ENCODE measurements at regions not wholly inside any gene's neighbourhood (a gene's known extent, or its start where the extent isn't known, plus 50 kb on each side); places are given as distances from the start of the nearest gene placed in this dataset.

GRCh38 chr2:18238209-18238608 is 322.2 kb downstream of the RDH14 start:
- no peak overlapping the region for H3K4me3 ChIP-seq (ENCODE audit: low read depth, low read length)
- POLR2A ChIA-PET: no interaction called here

GRCh38 chr2:18237298-18237697 is 323.2 kb downstream of the RDH14 start:
- CTCF ChIA-PET: interaction anchor here (0.8 kb wide), 1 partner anchor 140 kb away, joined by 3 read pairs; no protein-coding TSS in a partner anchor
- POLR2A ChIA-PET: no interaction called here
- no peak for TF ChIP-seq ZNF548 (tag by site-specific recombination; IDR thresholded peaks at IDR 0.05)

More at GRCh38 chr2:18238209-18238608, 322.2 kb downstream of the RDH14 start:
- CTCF ChIA-PET: no interaction called here
- Histone ChIP-seq H3K27ac (ENCODE audit: extremely low read depth, low read depth, low read length) (no peak overlapping the region), H3K36me3 (ENCODE audit: control insufficient read depth in 2 of 2, insufficient read depth in 1 of 2, low read length in 2 of 2) (no peaks in the 10 kb centered on the region), H3K9me3 (ENCODE audit: control insufficient read depth, insufficient read depth, low read depth, low read length) (no peaks in the 10 kb centered on the region), H3K4me1 (ENCODE audit: control insufficient read depth, insufficient read depth, low read length) (peaks cover 3% of the 10 kb centered on the region; the same call in 1 of the 2 replicates)
- TF ChIP-seq ZNF518A (tag by site-specific recombination; conservative IDR thresholded peaks at IDR 0.05; ENCODE audit: low read depth) (no peak), BCL6B (tag by site-specific recombination; IDR thresholded peaks at IDR 0.05) (no peak), ZNF707 (tag by site-specific recombination; IDR thresholded peaks at IDR 0.05) (no peak), ZNF830 (tag by site-specific recombination; IDR thresholded peaks at IDR 0.05; ENCODE audit: low read depth) (no peak)

GRCh38 chr2:18232731-18233438 is 327.6 kb downstream of the RDH14 start:
- H3K4me3 ChIP-seq (ENCODE audit: low read depth, low read length): no peak overlapping the region
- H3K9me3 ChIP-seq (ENCODE audit: control insufficient read depth, insufficient read depth, low read depth, low read length): no peaks in the 10 kb centered on the region
- POLR2A ChIA-PET: no interaction called here
- H3K4me1 ChIP-seq (ENCODE audit: control insufficient read depth, insufficient read depth, low read length): peaks cover 3% of the 10 kb centered on the region; the same call in 1 of the 2 replicates
- no peak overlapping the region for H3K27ac ChIP-seq (ENCODE audit: extremely low read depth, low read depth, low read length)
- TF ChIP-seq ZNF626 (tag by site-specific recombination; IDR thresholded peaks at IDR 0.05) (no peak), ZNF785 (tag by site-specific recombination; IDR thresholded peaks at IDR 0.05) (no peak), TCF7L2 (IDR thresholded peaks at IDR 0.05; ENCODE audit: borderline replicate concordance, low read depth, low read length) (peak; percentile 54; the same call in 1 of the 2 replicates)
- CTCF ChIA-PET: no interaction called here
- no peaks in the 10 kb centered on the region for H3K36me3 ChIP-seq (ENCODE audit: control insufficient read depth in 2 of 2, insufficient read depth in 1 of 2, low read length in 2 of 2)

More at GRCh38 chr2:18237298-18237697, 323.2 kb downstream of the RDH14 start:
- Histone ChIP-seq H3K27ac (ENCODE audit: extremely low read depth, low read depth, low read length) (no peak overlapping the region), H3K36me3 (ENCODE audit: control insufficient read depth in 2 of 2, insufficient read depth in 1 of 2, low read length in 2 of 2) (no peaks in the 10 kb centered on the region), H3K9me3 (ENCODE audit: control insufficient read depth, insufficient read depth, low read depth, low read length) (no peaks in the 10 kb centered on the region), H3K4me1 (ENCODE audit: control insufficient read depth, insufficient read depth, low read length) (peaks cover 3% of the 10 kb centered on the region; the same call in 1 of the 2 replicates), H3K4me3 (ENCODE audit: low read depth, low read length) (no peak overlapping the region)

- H3K4me3 ChIP-seq (ENCODE audit: low read depth, low read length): no peak overlapping the region
- no peaks in the 10 kb centered on the region for H3K9me3 ChIP-seq (ENCODE audit: control insufficient read depth, insufficient read depth, low read depth, low read length)
- CTCF ChIA-PET: interaction anchor here (1.1 kb wide), 1 partner anchor 9 kb away, joined by 3 read pairs; no protein-coding TSS in a partner anchor
- peaks cover 3% of the 10 kb centered on the region; the same call in 1 of the 2 replicates for H3K4me1 ChIP-seq (ENCODE audit: control insufficient read depth, insufficient read depth, low read length)
- H3K36me3 ChIP-seq (ENCODE audit: control insufficient read depth in 2 of 2, insufficient read depth in 1 of 2, low read length in 2 of 2): no peaks in the 10 kb centered on the region
- POLR2A ChIA-PET: no interaction called here
- H3K27ac ChIP-seq (ENCODE audit: extremely low read depth, low read depth, low read length): no peak overlapping the region
- TF ChIP-seq ZNF521 (tag by site-specific recombination; IDR thresholded peaks at IDR 0.05) (no peak), ZNF530 (tag by site-specific recombination; IDR thresholded peaks at IDR 0.05; ENCODE audit: low read depth) (no peak), ZNF148 (tag by site-specific recombination; IDR thresholded peaks at IDR 0.05; ENCODE audit: borderline replicate concordance) (no peak), ZNF138 (tag by site-specific recombination; IDR thresholded peaks at IDR 0.05; ENCODE audit: borderline replicate concordance) (no peak), SP3 (tag by site-specific recombination; IDR thresholded peaks at IDR 0.05) (no peak), ZBTB8A (tag by site-specific recombination; IDR thresholded peaks at IDR 0.05) (no peak), ZNF561 (tag by site-specific recombination; IDR thresholded peaks at IDR 0.05; ENCODE audit: borderline replicate concordance) (no peak), ZNF248 (tag by site-specific recombination; IDR thresholded peaks at IDR 0.05) (no peak), ZNF701 (tag by site-specific recombination; IDR thresholded peaks at IDR 0.05) (no peak), ZNF830 (tag by site-specific recombination; IDR thresholded peaks at IDR 0.05; ENCODE audit: low read depth) (no peak)
These were observed 329.8 kb downstream of the RDH14 start for GRCh38 chr2:18230668-18231067.

Data from HEK293 (cell line).